ENCODE measurements at regions not wholly inside any gene's neighbourhood (a gene's known extent, or its start where the extent isn't known, plus 50 kb on each side); places are given as distances from the start of the nearest gene placed in this dataset.

DNA sequence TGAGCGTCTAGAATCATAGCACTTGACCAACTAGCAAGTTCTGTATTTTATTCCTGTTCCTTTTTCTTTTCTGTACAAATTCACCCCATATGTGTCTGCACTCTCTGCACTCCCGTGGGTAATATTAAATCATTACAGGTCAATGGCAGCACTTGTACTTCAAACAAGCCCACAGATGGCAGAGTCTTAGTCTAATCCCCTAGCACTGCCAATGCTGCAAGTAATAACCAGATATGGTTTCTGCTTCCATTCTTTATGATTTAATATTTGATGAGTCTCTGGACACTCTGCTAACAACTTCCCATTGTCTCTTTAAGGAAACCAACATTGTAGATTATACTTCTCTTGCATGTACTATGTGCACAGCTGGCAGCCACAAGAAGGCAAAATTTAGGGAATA is 343.8 kb upstream of the CHD1 start:
- Histone ChIP-seq H2AK5ac (ENCODE audit: low read depth, low read length) (no peak overlapping the region), H2BK5ac (ENCODE audit: low read depth, low read length) (no peak overlapping the region), H3K9ac (replicated peaks in 1 of 4; ENCODE audit: extremely low read depth in 1 of 4, low read depth in 3 of 4, low read length in 3 of 4) (no peak overlapping the region), H3K9me3 (ENCODE audit: insufficient read depth in 2 of 2, low read depth in 1 of 2, low read length in 1 of 2) (peaks cover 7 to 12% of the 10 kb centered on the region in 2 experiments; a peak in 2 of 4 replicates), H3K4me3 (ENCODE audit: extremely low read depth in 1 of 4, insufficient read depth in 2 of 4, low read depth in 3 of 4, low read length in 4 of 4) (no peak overlapping the region), H3K27ac (ENCODE audit: low read depth, low read length) (no peak overlapping the region), H3K27me3 (replicated peaks in 1 of 4; ENCODE audit: control insufficient read depth in 3 of 4, extremely low read depth in 1 of 4, insufficient read depth in 3 of 4, low read length in 3 of 4) (no peaks in the 10 kb centered on the region), H2BK15ac (ENCODE audit: low read length) (no peak overlapping the region), H4K8ac (ENCODE audit: extremely low read depth, insufficient read depth, low read length) (no peak overlapping the region), H2AFZ (ENCODE audit: low read length) (no peak overlapping the region), H3K56ac (replicated peaks; ENCODE audit: insufficient read length, low read depth, low read length) (no peak overlapping the region), H4K91ac (replicated peaks; ENCODE audit: insufficient read length, low read length) (no peak overlapping the region), H3K18ac (ENCODE audit: extremely low read depth, low read length) (no peak overlapping the region), H2BK12ac (ENCODE audit: low read depth, low read length) (no peak overlapping the region), H2BK20ac (ENCODE audit: low read length) (no peak overlapping the region), H3K23ac (ENCODE audit: insufficient read length) (no peak overlapping the region), H3K23me2 (ENCODE audit: low read depth, low read length) (no peaks in the 10 kb centered on the region), H4K20me1 (replicated peaks in 1 of 2; ENCODE audit: control insufficient read depth in 1 of 2, insufficient read depth in 2 of 2, low read length in 2 of 2) (no peaks in the 10 kb centered on the region), H3K4me1 (replicated peaks in 1 of 4; ENCODE audit: control insufficient read depth in 3 of 4, insufficient read depth in 4 of 4, low read length in 3 of 4) (no peaks in the 10 kb centered on the region), H4K5ac (ENCODE audit: insufficient read length, low read depth, low read length) (no peak overlapping the region), H3K4me2 (ENCODE audit: insufficient read depth in 1 of 2, low read depth in 2 of 2, low read length in 2 of 2) (no peak overlapping the region), H3K4ac (replicated peaks; ENCODE audit: insufficient read length, low read depth, low read length) (no peak overlapping the region), H3K79me1 (ENCODE audit: low read depth, low read length) (no peaks in the 10 kb centered on the region), H3K14ac (ENCODE audit: insufficient read length) (no peak overlapping the region), H2BK120ac (replicated peaks; ENCODE audit: low read depth, low read length) (no peak overlapping the region), H3K79me2 (ENCODE audit: control insufficient read depth in 1 of 2, insufficient read depth in 2 of 2, low read length in 2 of 2) (no peaks in the 10 kb centered on the region), H3K36me3 (ENCODE audit: control insufficient read depth in 2 of 4, insufficient read depth in 4 of 4, low read length in 3 of 4) (no peaks in the 10 kb centered on the region)
- ChIA-PET POLR2A (ENCODE audit: partially characterized antibody) (no interaction called here), CTCF (ENCODE audit: partially characterized antibody) (interaction anchor here (1.5 kb wide), 1 partner anchor 10 kb away, joined by 4 read pairs; no protein-coding TSS in a partner anchor)
- DNase-seq (ENCODE audit: low read depth in 1 of 2, low spot score in 2 of 2): no peak
- no peak for FAIRE-seq
- 82% methylated on average over 2 of the region's 2 CpGs; no CpG with 5 or more reads in 1 of the 2 experiments for WGBS, 2 experiments (ENCODE audit: extremely low coverage in 1 of 2, insufficient coverage in 1 of 2, insufficient read length in 1 of 2, insufficient replicate concordance in 2 of 2, low coverage in 1 of 2, low lambda C conversion rate in 2 of 2, missing lambda C conversion rate in 1 of 2)
- no peak for TF ChIP-seq SIX5 (IDR thresholded peaks at IDR 0.05; ENCODE audit: low read depth, low read length)
- no peak for TF ChIP-seq RAD21 (IDR thresholded peaks at IDR 0.05 in 1 of 2, conservative IDR thresholded peaks at IDR 0.05 in 1 of 2; ENCODE audit: low read depth in 2 of 2, low read length in 2 of 2)
- no peak for TF ChIP-seq SUZ12 (IDR thresholded peaks at IDR 0.05; ENCODE audit: low read length)
- TF ChIP-seq SRF (IDR thresholded peaks at IDR 0.05; ENCODE audit: low read depth, low read length): no peak
- no peak for TF ChIP-seq EGR1 (IDR thresholded peaks at IDR 0.05; ENCODE audit: borderline replicate concordance, low read depth, low read length)

Data from H1 (cell line).